Erythroblast (primary cell): ENCODE measurements at regions not wholly inside any gene's neighbourhood (a gene's known extent, or its start where the extent isn't known, plus 50 kb on each side); places are given as distances from the start of the nearest gene placed in this dataset.

ENCODE experiments used
- GATA1 ChIP-seq: IDR thresholded peaks from 2 replicates; pipeline ENCODE4 v1.6.1; 2011; ENCODE audit warnings: low read depth, mild to moderate bottlenecking, control low read depth, low read length, moderate library complexity
- POLR2A ChIP-seq: IDR thresholded peaks from 2 replicates; pipeline ENCODE4 v1.6.1; 2011; ENCODE audit warnings: mild to moderate bottlenecking, low read length

- TF ChIP-seq POLR2A = no peak
- TF ChIP-seq GATA1 = no peak
Observed at GRCh38 chr6:105495515-105495914, 92.6 kb upstream of the PREP start.
